ENCODE measurements at regions not wholly inside any gene's neighbourhood (a gene's known extent, or its start where the extent isn't known, plus 50 kb on each side); places are given as distances from the start of the nearest gene placed in this dataset.

DNA sequence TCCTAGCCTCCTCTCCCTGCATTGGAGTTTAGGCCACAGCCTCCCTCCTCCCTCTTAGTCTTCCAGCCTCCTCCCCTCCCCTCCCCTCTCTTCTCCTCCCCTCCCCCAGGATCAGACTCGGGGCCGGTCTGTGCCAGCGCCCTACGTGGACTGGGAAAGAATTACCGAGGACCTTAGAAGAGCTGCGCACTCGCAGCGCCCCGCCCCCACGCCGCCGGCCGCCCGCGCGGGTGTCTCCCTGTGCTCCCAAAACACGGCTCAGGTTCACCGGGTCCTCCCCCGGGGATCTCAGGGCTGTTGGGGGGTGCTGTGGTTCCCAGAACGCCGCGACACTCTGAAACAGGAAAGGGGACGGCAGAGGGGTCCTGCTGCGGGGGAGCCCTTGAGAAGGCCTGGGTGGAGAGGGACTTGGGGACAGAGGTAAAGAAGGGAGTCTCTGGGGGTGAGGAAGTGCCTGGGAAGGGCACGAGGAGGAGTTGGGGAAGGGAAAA, 122.3 kb upstream of the TBL1X start:
- H3K27me3 ChIP-seq (ENCODE audit: control insufficient read depth, insufficient read depth, low read length), result no peaks in the 10 kb centered on the region
- no peak for DNase-seq (ENCODE audit: low read depth)
- H3K4me3 ChIP-seq (ENCODE audit: low read depth, low read length), result no peak overlapping the region
- TF ChIP-seq, protein P1, sequence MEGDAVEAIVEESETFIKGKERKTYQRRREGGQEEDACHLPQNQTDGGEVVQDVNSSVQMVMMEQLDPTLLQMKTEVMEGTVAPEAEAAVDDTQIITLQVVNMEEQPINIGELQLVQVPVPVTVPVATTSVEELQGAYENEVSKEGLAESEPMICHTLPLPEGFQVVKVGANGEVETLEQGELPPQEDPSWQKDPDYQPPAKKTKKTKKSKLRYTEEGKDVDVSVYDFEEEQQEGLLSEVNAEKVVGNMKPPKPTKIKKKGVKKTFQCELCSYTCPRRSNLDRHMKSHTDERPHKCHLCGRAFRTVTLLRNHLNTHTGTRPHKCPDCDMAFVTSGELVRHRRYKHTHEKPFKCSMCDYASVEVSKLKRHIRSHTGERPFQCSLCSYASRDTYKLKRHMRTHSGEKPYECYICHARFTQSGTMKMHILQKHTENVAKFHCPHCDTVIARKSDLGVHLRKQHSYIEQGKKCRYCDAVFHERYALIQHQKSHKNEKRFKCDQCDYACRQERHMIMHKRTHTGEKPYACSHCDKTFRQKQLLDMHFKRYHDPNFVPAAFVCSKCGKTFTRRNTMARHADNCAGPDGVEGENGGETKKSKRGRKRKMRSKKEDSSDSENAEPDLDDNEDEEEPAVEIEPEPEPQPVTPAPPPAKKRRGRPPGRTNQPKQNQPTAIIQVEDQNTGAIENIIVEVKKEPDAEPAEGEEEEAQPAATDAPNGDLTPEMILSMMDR (IDR thresholded peaks at IDR 0.05; ENCODE audit: insufficient read depth, low read length, poor library complexity, severe bottlenecking), result no peak
- H3K36me3 ChIP-seq (ENCODE audit: control insufficient read depth, insufficient read depth, low read length), result no peaks in the 10 kb centered on the region

DNA sequence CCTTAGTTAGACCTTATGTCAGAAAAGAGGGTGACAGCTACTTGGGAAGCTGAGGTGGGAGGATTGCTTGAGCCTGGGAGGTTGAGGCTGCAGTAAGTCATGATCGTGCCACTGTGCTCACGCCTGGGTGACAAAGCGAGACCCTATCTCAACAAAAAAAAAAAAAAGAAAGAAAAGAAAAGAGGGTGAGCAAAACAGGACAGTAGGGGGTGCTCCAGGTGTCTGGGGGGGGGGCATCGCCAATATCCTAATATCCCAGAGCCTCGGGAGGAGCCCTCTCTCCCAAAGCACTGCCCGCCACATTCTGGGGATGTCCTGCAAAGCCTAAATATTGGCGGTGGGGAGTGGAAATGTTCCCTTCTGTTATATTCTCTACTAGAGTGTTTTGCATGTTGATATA, 120.9 kb upstream of the TBL1X start:
- H3K4me3 ChIP-seq (ENCODE audit: low read depth, low read length), result no peak overlapping the region
- no peaks in the 10 kb centered on the region for H3K36me3 ChIP-seq (ENCODE audit: control insufficient read depth, insufficient read depth, low read length)
- TF ChIP-seq, protein P1 (IDR thresholded peaks at IDR 0.05; ENCODE audit: insufficient read depth, low read length, poor library complexity, severe bottlenecking), result no peak
- no peaks in the 10 kb centered on the region for H3K27me3 ChIP-seq (ENCODE audit: control insufficient read depth, insufficient read depth, low read length)
- no peak for DNase-seq (ENCODE audit: low read depth)

DNA sequence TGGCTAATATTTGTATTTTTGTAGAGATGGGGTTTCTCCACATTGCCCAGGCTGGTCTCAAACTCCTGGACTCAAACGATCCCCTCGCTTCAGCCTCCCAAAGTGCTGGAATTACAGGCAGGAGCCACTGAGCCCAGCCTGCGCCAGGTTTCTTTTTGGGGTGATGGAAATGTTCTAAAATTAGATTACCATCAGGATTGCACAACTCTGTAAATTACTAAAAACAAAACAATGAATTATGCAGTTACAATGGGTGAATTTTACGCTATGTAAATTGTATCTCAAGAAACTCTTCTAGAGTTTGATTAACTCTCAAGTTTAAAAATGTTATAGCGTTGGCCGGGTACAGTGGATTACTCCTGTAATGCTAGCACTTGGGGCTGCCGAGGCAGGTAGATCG, 118.9 kb upstream of the TBL1X start:
- no peak for DNase-seq (ENCODE audit: low read depth)
- H3K27me3 ChIP-seq (ENCODE audit: control insufficient read depth, insufficient read depth, low read length), result no peaks in the 10 kb centered on the region
- no peaks in the 10 kb centered on the region for H3K36me3 ChIP-seq (ENCODE audit: control insufficient read depth, insufficient read depth, low read length)
- TF ChIP-seq, protein P1 (IDR thresholded peaks at IDR 0.05; ENCODE audit: insufficient read depth, low read length, poor library complexity, severe bottlenecking), result no peak
- no peak overlapping the region for H3K4me3 ChIP-seq (ENCODE audit: low read depth, low read length)

DNA sequence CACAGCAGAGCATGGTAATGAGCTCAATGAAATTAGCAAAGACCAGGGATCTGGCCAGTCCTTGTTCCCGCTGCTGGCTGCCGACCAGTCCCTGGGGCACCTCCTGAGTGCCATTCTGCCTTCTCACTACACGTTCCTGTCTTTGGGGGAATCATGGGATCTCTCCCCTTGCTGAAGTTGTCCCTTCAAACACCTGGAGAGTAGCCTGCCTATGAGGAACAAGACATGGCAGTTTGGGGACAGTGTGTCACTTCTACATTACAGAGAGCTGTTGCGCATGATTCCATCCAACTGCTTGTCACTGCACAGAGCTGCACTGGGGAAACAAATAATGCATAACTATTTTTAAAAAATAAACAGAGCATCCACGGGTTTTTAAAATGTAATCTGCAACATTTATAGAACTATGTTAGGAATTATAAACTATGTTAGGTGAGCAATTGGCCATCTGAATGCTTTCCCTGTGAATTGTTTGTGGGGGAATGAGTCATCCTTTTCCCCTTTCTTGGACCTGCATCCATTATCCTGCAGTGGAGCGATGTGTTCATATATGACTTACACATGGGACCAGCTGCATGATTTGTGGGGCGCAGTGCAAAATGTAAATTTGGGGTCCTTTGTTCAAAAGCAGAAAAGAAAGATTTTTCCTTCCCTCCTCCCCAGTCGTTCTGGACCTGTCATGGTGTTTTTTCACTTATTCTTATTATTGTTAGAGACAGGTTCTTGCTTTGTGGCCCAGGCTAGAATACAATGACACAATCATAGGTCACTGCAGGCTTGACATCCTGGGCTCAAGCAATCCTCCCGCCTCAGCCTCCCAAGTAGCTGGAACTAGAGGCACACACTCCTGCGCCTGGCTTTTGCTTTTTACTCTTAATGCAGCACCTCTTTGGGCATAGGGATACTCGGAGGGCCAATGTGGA, 115.0 kb upstream of the TBL1X start:
- TF ChIP-seq, protein P1 (IDR thresholded peaks at IDR 0.05; ENCODE audit: insufficient read depth, low read length, poor library complexity, severe bottlenecking), result no peak
- no peak for DNase-seq (ENCODE audit: low read depth)

DNA sequence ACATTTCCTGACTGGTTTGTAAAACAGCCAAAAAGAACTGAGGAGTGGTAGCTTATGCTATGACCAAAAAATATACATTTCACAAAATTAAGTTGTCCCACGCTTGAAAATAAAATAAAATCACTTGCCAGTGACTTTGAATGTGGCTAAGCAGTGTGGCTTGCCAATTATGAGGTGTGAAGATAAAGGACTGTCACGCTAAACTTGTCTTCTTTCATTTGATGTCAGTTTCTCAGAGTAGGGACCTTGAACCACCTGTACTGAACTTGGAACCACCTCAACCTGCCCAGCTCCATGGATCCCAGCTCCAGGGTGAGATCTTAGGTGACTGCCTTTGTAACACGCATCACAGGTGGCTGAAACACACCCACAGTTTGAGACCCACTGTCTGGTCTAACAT, 113.7 kb upstream of the TBL1X start:
- Histone ChIP-seq H3K4me3 (ENCODE audit: low read depth, low read length) (no peak overlapping the region), H3K27me3 (ENCODE audit: control insufficient read depth, insufficient read depth, low read length) (no peaks in the 10 kb centered on the region), H3K36me3 (ENCODE audit: control insufficient read depth, insufficient read depth, low read length) (no peaks in the 10 kb centered on the region)
- no peak for DNase-seq (ENCODE audit: low read depth)
- TF ChIP-seq, protein P1 (IDR thresholded peaks at IDR 0.05; ENCODE audit: insufficient read depth, low read length, poor library complexity, severe bottlenecking), result no peak

More for the DNA sequence above, 115.0 kb upstream of the TBL1X start:
- Histone ChIP-seq H3K36me3 (ENCODE audit: control insufficient read depth, insufficient read depth, low read length) (no peaks in the 10 kb centered on the region), H3K4me3 (ENCODE audit: low read depth, low read length) (no peak overlapping the region), H3K27me3 (ENCODE audit: control insufficient read depth, insufficient read depth, low read length) (no peaks in the 10 kb centered on the region)
